ENCODE measurements at regions not wholly inside any gene's neighbourhood (a gene's known extent, or its start where the extent isn't known, plus 50 kb on each side); places are given as distances from the start of the nearest gene placed in this dataset.

DNA sequence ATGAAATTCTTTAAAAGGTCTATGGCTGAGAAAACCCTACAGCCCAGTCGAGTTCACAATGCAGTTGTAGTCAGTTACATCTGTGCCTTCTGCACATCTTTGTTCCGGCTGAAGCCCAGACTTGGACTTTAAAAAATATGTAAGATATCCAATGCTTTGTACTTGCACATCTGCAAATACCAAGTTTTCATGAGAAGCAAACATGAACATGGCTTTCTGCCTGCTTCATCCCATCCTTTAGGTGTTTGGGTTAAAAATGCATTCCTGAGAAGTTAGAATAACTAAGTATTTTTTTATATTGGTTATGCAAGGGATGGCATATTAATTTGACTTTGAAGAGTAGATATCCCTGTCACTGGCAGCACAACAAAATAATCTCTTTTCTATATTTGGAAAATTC, 528.4 kb downstream of the METTL15 start:
- TF ChIP-seq, protein P1, sequence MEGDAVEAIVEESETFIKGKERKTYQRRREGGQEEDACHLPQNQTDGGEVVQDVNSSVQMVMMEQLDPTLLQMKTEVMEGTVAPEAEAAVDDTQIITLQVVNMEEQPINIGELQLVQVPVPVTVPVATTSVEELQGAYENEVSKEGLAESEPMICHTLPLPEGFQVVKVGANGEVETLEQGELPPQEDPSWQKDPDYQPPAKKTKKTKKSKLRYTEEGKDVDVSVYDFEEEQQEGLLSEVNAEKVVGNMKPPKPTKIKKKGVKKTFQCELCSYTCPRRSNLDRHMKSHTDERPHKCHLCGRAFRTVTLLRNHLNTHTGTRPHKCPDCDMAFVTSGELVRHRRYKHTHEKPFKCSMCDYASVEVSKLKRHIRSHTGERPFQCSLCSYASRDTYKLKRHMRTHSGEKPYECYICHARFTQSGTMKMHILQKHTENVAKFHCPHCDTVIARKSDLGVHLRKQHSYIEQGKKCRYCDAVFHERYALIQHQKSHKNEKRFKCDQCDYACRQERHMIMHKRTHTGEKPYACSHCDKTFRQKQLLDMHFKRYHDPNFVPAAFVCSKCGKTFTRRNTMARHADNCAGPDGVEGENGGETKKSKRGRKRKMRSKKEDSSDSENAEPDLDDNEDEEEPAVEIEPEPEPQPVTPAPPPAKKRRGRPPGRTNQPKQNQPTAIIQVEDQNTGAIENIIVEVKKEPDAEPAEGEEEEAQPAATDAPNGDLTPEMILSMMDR (IDR thresholded peaks at IDR 0.05): no peak
- TF ChIP-seq SIN3A (IDR thresholded peaks at IDR 0.05; ENCODE audit: borderline replicate concordance, insufficient read depth, low read depth, low read length) (no peak), REST (IDR thresholded peaks at IDR 0.05; ENCODE audit: insufficient read depth in 1 of 2, low read depth in 2 of 2, low read length in 1 of 2) (no peak), POLR2AphosphoS5 (IDR thresholded peaks at IDR 0.05; ENCODE audit: low read depth, low read length) (no peak)
